ENCODE measurements at regions not wholly inside any gene's neighbourhood (a gene's known extent, or its start where the extent isn't known, plus 50 kb on each side); places are given as distances from the start of the nearest gene placed in this dataset.

GRCh38 chr7:17617857-17618651, 319.6 kb downstream of the AHR start:
- Histone ChIP-seq H3K4me3 (ENCODE audit: low read depth, low read length) (no peak overlapping the region), H3K9me3 (no peaks in the 10 kb centered on the region), H3K4me1 (no peaks in the 10 kb centered on the region), H3K36me3 (no peaks in the 10 kb centered on the region), H3K27me3 (no peaks in the 10 kb centered on the region)
- no peak for DNase-seq
- TF ChIP-seq CTCF (IDR thresholded peaks at IDR 0.05; ENCODE audit: low read depth, low read length), result no peak

GRCh38 chr7:17618652-17618974, 320.2 kb downstream of the AHR start:
- Histone ChIP-seq H3K36me3 (no peaks in the 10 kb centered on the region), H3K9me3 (no peaks in the 10 kb centered on the region), H3K27me3 (no peaks in the 10 kb centered on the region), H3K4me3 (ENCODE audit: low read depth, low read length) (no peak overlapping the region), H3K4me1 (peaks cover under 1% of the 10 kb centered on the region; the same call in 1 of the 2 replicates)
- no peak for TF ChIP-seq CTCF (IDR thresholded peaks at IDR 0.05; ENCODE audit: low read depth, low read length)
- no peak for DNase-seq

- no peak for TF ChIP-seq CTCF (IDR thresholded peaks at IDR 0.05; ENCODE audit: low read depth, low read length)
- H3K4me1 ChIP-seq, result peaks cover 3% of the 10 kb centered on the region; the same call in 1 of the 2 replicates
- no peaks in the 10 kb centered on the region for H3K9me3 ChIP-seq
- H3K36me3 ChIP-seq, result no peaks in the 10 kb centered on the region
- no peaks in the 10 kb centered on the region for H3K27me3 ChIP-seq
- H3K4me3 ChIP-seq (ENCODE audit: low read depth, low read length), result no peak overlapping the region
- DNase-seq, result no peak
These were observed 320.9 kb downstream of the AHR start for GRCh38 chr7:17619196-17619818.

- Histone ChIP-seq H3K4me1 (peaks cover 12% of the 10 kb centered on the region), H3K36me3 (no peaks in the 10 kb centered on the region), H3K4me3 (ENCODE audit: low read depth, low read length) (no peak overlapping the region), H3K9me3 (no peaks in the 10 kb centered on the region), H3K27me3 (no peaks in the 10 kb centered on the region)
- DNase-seq, result no peak
- no peak for TF ChIP-seq CTCF (IDR thresholded peaks at IDR 0.05; ENCODE audit: low read depth, low read length)
These were observed 319.7 kb downstream of the SNX13 start for GRCh38 chr7:17620566-17620965.

- Histone ChIP-seq H3K4me3 (ENCODE audit: low read depth, low read length) (no peak overlapping the region), H3K27me3 (no peaks in the 10 kb centered on the region), H3K36me3 (no peaks in the 10 kb centered on the region), H3K4me1 (peaks cover 22% of the 10 kb centered on the region), H3K9me3 (no peaks in the 10 kb centered on the region)
- no peak for TF ChIP-seq CTCF (IDR thresholded peaks at IDR 0.05; ENCODE audit: low read depth, low read length)
- DNase-seq, result no peak
These were observed 317.8 kb downstream of the SNX13 start for GRCh38 chr7:17622451-17622850.

GRCh38 chr7:17623546-17624185, 316.6 kb downstream of the SNX13 start:
- DNase-seq, result no peak
- no peak for TF ChIP-seq CTCF (IDR thresholded peaks at IDR 0.05; ENCODE audit: low read depth, low read length)
- no peak overlapping the region for H3K4me3 ChIP-seq (ENCODE audit: low read depth, low read length)
- peaks cover 22% of the 10 kb centered on the region for H3K4me1 ChIP-seq
- H3K9me3 ChIP-seq, result no peaks in the 10 kb centered on the region
- no peaks in the 10 kb centered on the region for H3K27me3 ChIP-seq
- no peaks in the 10 kb centered on the region for H3K36me3 ChIP-seq
